NCI-H1436 treated with DMSO at 0.1 percent for 48 hours (cell line): ENCODE measurements at regions not wholly inside any gene's neighbourhood (a gene's known extent, or its start where the extent isn't known, plus 50 kb on each side); places are given as distances from the start of the nearest gene placed in this dataset.

Source experiments
- DNase-seq: peaks from one replicate; lab custom pipeline; 2025; lab: John Stamatoyannopoulos, UW

DNA sequence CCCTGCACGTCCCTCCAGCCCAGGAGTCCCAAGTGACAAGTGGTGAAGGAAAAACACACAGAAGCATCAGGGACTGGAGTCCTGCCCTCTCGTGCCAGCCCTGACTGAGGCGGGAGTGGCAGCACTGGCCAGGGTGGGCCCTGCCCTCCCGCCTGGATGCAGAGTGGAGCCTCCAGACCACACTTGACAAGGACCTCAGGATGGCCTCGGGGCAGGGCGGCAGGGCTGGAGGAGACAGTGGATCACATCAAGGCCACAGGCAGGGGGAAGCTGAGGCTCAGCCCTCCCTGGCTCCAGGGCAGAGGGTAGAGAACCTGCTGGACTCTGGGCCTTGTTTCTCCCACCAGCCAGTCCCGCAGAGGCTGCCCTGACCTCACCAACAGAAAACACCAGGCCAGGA lies 128.8 kb upstream of the CDH4 start:
- no peak for DNase-seq

DNA sequence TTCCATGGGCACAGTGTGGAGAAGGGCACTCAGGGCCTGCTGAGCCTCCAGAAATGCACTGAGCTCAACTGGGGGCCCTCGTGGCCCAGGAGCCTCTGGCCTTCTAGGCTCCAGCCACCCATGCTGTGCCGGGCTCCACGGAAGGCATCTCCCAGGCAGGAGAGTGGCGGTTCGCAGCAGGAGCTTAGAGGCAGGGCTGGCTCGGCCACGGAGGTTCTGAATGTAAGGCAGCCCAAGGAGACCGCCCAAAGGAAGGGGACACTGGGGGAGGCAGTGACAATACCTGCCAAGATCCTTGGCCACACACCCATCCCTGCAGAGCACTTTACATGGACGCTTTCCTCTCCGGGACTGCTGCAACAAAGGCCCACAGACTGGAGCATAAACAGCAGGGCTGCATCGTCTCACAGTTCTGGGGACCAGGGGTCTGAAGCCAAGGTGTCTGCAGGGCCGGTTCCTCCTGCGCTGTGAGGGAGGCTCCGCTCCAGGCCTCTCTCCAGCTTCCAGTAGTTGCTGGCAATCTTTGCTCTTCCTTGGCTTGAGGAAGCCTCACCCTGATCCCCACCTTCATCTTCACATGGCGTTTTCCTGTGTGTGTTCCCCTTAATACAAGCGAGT lies 128.2 kb upstream of the CDH4 start:
- DNase-seq = no peak

DNA sequence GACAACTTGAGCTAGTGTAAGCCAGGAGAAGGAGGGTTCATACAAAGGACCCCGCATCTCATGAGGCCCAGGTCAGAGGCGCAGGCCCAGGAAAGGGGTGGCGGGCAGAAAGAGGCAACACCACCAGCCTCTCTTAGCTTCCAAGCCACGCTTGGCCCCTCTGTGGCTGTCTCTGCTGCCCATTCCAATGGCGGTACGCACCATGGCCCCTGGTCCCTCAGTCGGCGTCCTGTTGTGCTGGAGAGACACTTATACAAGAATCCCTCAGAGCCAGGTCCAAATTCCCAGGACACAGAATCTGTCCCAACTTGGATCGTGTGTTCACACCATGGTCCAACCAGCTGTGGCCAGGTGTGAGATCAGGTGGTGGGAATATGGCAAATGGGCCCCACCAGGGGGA lies 127.0 kb upstream of the CDH4 start:
- no peak for DNase-seq

DNA sequence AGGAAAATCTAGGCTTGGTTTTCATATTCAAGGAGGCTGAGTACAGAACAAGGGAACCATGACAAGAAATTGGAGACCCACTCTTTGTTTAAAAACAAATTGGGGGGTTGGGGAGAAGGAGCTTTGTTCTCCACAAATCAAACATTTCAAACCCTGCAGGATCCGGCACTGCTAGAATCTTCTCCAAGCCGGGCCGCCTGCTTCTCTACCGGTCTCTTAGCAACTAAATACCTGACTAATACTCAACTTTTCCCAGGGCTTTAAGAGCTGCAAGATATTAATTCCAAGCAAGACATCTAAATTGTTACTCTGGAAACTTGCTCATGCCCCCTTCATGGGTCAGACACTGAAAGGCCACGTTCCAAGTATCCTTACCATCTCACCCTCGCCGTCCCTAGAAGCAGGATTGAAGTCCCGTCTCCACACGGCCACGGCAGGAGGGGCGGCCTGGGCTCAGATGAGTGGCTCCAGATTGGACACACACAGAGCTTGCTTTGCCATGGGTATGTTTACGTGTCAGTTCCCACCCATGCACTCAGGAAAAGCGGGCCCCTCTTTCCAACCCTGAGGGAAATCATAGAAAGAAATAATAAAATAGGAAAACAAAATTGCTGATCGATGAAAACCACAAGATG lies 126.4 kb upstream of the CDH4 start:
- DNase-seq = no peak

DNA sequence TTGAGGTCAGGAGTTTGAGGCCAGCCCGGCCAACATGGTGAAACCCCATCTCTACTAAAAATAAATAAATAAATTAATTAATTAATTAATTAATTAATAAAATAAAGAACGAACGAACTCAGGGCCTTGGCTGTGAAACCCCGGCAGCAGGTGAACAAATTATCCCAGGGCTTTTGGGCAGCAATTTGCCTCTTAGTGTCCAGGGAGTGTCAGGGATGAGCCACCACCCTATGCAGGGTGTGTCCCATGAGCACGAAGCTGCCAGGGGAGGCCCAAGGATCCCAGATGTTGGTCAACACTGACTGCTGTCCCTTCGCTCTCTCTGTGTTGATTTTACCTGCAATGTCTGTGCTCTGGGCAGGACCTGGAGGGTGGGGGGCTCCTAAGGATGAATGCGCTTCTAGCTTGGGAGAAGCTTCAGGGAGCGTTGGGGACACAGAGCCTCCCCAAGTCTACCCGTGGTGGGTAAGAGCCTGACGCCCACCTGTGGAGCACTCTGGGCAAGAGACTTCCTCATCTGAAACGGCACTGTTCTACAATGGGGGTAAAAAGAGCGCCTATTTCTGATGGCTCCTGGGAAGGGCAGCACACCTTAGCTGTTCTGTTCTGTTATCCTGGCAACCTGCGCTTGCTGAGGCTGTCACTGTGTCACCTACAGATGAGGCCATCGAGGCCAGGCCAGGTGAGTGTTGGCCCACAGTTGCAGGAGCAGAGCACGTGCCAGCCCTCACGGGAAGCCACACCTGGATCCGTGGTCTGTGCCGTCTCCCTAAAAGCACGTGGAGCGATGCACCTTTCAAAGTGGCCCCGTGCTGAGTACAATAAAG lies 125.5 kb upstream of the CDH4 start:
- no peak for DNase-seq

DNA sequence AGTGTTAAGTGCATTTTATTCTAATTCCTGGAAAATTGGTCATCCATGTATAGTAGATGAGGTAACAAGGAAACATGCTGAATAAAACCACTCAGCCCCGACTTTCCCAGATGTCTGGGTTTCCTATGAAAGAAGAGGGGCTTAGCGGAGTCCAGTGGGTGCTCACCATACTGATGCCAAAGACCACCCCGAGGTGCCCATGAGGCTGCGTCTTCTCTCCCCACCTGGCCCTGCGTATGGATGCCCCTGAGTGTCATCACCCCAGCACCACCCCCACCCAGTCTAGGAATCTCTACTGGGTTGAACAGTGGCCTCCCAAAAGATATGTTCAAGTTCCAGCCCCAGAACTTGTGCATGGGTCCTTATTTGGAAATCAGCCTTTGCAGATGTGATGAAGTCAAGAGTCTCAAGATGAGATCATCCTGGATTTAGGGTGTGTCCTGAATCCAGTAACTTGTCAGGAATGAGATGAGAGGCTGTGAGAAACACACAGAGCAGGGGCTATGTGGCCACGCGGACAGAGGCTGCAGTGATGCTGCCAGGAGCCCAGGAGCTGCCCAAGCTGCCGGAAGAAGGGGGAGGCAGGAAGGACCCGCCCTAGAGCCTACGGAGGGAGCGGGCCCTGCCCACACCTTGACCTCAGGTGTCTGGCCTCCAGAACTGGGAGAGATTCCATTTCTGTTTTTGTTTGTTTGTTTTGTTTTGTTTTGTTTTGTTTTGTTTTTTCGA lies 124.6 kb upstream of the CDH4 start:
- DNase-seq = no peak

DNA sequence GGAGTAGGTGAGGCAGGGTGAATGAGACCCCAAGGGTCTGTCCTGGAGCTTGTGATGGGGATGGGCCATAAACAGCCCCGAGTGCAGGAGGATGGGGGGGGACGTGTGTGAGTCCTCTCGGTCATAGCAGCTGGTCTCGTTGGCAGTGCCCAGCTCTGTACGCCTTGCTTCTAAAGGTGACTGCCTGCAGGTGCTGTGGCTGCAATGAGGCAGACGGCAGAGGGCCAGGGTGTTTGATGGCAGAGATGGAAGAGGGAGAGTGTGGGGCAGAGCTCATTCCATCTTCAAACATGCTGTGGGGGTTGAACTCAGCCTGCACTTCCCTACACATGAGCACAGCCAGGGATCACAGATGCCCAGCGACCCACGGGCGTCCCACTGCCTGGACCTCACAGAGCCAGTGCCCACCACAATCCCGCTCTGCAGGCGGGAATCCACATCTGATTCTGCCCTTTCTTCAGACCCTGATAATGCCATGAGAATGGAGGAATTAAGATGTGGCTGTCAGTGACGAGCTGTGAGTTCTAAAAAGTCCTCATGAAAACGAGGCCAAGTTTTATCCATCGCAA lies 123.3 kb upstream of the CDH4 start:
- DNase-seq = no peak

DNA sequence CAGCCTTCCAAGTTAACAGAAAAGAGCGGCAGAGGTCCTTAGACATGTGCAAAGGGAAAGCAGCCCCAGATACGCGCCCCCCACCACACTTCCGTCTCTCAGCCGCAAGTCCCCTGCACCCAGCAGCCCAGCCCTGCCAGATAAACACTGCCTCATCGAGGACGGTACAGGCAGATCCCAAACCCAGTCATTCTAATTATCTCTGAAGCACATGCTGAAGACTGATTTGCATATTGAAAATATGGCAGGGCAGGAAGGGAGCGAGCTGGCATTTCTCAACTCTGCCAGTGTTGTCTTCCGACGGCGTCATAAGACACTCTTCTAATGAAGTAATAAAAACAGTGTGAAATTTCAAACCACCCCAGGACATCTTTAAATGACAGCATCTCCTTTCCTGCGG lies 122.8 kb upstream of the CDH4 start:
- DNase-seq = no peak

DNA sequence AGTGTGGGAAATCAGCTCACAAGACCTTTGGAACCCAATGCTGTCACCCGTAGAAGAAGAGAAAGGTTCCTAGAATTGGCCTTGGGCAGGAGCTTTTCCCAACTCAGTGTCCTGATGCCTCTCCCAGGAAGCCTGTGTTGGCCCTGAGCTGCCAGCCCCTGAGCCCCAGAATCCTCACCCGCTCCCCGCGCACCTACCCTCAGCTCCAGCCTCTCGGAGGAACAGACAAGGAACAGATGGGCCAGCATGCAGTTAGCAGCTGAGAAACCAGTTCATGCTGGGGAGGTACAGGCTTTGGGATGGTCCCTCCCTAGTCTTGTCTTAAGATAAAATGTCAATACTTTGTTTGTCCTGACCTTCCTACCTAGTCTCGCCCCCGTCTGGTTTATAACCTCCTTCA lies 121.9 kb upstream of the CDH4 start:
- DNase-seq = no peak

DNA sequence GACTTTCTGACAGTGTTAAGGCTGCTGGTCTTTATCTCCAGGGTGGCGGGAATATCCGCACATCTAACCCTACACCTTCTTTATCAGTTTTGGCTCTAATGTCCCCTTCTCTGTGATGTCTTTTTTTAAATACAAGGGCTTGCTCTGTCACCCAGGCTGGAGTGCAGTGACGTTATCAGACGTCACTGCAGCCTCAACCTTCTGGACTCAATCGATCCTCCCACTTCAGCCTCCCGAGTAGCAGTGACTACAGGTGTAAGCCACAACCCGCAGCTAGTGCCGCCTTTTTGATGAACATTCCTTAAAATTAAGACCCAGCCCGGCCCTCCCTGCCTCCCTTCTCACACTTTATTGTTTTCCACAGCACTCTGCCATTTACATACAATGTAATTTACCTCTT lies 120.1 kb upstream of the CDH4 start:
- no peak for DNase-seq

DNA sequence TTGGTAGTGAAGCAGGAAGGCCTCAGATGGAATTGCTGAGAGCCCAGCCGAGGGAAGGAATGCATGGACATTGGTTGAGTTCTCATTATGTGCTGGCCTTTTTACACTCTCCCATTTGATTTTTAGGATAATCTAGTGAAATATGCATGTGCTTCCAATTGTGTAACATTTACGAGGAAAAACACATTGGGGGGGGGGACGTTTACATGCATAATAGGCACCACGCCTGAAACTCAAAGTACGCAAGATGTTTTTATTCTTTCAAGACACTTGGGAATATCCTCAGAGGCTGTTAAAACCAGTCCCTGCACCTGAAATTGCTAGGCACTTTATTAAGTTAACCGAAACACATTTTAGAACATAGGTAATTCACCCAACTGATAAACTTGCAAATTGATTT lies 118.5 kb upstream of the CDH4 start:
- no peak for DNase-seq

DNA sequence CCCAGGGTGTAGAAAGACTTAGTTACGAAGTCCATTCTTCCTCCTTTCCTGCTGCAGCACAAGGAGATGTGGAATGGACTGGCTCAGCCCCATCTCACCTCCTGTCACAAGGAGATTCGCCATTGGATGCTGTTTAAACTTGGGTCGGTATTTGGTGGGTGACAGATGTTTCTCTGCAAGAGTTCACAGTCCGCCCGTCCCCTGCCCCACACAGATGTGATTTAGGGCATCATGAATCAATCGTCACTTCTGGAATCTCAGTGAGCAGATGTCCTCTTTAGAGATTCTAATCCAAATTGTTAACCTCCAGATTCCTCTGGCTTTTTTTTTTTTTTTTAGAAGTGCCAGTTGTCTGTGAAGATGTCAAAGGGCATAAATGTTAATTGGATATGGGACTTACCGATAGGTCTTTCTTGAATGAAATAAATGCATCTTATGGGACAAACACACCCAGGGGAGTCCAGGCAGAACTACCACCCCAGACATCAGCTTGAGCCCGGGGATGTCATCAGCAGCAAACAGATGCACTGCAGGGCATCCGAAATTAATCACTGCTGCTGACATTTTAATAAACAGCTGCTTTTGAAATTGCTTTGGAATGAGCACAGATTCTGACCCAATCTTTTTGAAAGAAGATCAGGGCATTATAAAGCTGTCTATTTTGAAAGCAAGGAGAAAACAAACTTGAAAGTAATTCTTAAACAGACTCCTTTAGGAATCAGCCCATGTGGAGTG lies 117.6 kb upstream of the CDH4 start:
- DNase-seq = no peak

DNA sequence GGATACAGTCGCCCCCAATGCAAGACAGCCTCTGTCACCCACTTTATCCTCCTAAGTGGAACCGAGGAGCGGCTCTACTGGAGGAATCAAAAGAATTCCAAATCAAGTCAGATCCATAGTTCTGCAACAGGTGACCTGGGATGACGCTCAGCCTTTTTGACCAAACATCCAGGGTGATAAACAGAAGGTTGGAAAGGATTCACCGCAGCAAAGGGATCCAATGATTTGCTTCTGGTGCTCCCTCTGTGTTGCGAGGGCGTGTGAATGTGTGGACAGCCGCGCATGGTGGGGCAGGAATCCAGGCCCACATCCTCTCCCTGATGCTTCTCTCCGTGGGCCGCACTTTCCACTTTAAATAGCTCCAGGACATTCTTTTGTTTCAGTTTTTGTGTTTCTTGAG lies 116.8 kb upstream of the CDH4 start:
- no peak for DNase-seq

DNA sequence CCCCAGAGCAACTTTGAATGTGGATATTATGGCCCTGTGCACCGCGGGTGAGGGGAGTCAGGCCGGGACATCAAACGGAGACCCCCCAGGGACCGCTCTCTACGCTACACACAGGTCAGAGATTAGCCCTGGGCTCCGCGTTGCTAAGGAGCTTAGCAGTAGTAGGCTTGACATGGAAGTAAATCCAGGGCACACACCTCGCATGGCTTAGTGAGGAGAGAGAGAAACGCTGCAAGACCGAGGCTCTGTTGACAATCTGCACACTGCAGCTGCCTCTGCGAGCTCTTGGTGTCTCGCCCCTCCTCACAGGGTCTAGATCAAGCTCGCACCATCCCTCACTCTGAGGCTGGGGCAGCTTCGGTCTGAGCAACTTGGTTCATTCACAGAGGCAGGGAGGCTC lies 116.1 kb upstream of the CDH4 start:
- DNase-seq = no peak

DNA sequence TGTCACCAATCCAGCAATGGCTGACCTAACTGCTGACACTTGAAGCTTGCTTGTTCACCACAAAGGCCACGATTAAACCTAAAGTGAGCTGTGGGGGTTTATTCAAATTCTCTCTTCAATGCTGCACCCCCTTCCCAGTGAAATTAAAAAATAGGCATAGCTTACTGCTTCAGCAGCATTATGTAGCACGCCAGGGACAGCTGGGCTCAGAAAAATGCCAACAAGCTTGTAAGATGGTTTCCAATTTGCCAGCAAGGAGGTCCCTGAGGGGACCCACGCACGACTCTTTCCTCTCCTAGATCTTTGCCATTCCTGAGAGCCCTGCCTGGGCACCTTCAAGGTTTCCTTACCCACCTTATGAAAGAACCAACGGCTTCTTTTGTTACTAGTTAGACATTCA lies 113.5 kb upstream of the CDH4 start:
- DNase-seq = no peak

DNA sequence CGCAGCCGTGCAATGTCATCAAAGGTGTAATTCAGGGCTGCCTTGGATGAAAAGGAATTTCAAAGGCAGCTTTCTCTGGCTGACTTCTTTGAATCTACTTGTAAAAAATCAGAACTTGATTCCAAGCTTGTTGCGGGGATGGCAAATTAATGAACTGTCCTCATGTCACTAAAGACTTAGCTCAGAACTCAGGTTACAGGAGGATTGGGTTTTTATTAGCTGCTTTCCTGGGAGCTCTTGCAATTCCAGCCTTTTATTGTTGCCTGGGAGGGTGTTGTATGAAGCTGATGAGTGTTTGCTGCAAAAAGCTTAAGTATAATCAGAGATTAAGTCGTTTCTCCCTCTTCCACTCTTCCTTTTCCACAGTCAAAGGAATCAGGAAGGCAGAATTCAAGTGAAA lies 113.0 kb upstream of the CDH4 start:
- no peak for DNase-seq

DNA sequence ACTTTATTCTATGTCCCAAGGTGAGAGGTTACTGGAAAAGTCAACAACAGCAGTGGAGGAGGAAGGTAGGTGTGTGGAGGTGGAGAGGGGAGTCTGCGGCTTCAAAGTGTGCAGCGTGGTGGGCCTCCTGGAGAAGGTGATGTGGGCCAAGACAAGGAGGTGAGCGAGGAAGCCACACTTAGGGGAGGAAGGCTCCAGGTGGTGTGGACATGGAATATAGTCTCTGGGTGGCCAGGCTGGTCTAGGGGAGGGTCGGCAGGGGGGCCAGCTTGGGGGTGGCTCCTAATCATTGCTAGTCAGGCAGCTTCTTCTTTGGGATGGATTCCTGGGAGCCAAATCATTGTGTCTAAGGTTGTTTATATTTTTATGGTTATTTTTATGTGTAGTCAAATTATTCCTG lies 111.5 kb upstream of the CDH4 start:
- no peak for DNase-seq

DNA sequence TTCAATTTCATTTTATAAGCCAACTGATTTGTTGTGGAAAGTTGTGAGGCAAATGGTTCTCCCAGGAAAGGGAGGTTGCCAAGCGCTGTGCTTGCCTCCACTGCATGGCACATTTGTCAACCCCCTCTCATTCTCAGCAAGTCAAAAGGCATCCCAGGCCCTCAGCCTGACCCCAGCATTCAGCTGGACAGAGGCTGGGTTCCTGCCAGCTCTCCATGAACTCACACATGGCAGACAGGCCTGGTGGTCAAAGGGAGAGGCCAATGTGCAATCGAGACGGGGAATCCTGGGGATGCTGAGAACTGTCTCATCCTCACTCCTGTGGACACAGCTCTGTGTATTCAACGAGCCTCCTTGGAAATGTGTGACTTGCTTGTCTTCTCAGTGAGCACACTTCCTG lies 106.0 kb upstream of the CDH4 start:
- DNase-seq = no peak

DNA sequence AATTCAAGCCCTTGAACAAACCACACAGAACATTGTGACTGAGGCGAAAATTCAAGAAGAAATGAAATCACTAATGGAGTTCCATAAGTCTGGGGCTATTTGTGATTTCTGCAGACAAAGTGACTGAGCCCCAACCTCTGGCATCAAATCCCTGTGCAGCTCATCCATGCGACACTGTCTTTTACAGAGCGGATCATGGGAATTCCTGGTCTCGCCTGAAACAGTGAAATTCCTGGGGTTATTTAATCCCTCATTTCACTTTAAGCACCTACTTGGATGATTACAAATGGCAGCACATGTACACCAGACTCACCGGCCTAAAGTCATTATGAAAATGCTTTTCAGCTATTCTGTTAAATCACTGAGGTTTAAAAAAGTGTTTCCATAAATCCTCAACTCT lies 102.4 kb upstream of the CDH4 start:
- no peak for DNase-seq

DNA sequence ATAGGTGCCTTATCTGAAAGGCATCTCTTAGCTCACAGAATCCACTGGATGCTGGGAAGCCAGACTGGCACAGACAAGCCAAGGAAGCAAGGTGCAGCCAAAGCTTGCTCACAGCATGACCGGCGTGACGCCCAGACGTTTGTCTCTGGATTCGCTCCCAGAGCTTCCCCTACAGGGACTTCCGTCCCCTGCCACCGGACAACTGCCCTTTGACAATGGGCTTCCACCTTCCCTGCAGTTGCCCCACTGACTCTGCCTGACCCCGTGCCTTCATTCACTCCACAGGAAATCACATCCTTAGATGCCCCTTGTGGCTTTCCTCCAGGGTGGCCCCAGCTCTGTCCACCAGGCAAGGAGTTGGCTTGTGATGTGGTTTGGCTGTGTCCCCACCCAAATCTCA lies 94.8 kb upstream of the CDH4 start:
- no peak for DNase-seq

DNA sequence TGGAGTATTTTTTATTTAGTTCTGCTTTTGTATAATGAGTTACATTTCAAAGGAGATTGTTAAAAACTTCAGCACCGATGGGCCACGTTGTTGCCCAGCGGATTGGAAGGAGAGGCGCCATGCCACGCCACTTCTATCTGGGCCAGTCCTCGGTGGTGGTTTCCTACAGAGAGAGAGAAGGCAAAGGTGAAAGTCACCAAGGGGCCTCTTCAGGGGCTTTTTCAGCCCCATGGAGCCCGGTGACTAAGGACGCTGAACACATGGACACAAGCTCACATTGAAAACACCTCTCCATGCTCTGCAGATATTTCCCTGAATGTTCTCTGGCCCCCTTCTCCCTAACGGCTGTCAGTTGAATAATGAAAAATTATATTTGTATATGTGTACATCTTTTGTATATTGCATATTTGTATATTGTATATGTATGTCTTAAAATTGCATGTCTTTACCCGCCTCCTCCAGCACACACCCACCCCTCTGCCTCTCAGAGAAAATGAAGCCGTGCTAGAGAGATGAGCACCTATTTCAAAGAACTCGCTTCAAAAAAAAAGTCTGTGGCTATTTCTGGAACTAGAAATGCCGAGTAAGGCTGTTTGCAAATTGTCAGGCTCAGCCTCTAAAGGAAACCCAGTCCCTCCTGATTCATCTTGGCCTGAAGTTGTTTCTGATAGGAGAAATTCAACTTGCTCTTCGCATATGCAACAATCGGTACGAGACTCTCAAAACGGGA lies 91.9 kb upstream of the CDH4 start:
- DNase-seq = no peak
